OCI-M2 (cell line): ENCODE measurements at regions not wholly inside any gene's neighbourhood (a gene's known extent, or its start where the extent isn't known, plus 50 kb on each side); places are given as distances from the start of the nearest gene placed in this dataset.
"Not testable (repeated sequence)": the region's sequence is repeated elsewhere in the genome, so short reads cannot be mapped to it uniquely, and the experiment has no call there.

Experiments used
- DNase-seq: peaks from one replicate; lab custom pipeline; 2025; ENCODE audit not compliant: unreplicated experiment; lab: John Stamatoyannopoulos, UW

DNA sequence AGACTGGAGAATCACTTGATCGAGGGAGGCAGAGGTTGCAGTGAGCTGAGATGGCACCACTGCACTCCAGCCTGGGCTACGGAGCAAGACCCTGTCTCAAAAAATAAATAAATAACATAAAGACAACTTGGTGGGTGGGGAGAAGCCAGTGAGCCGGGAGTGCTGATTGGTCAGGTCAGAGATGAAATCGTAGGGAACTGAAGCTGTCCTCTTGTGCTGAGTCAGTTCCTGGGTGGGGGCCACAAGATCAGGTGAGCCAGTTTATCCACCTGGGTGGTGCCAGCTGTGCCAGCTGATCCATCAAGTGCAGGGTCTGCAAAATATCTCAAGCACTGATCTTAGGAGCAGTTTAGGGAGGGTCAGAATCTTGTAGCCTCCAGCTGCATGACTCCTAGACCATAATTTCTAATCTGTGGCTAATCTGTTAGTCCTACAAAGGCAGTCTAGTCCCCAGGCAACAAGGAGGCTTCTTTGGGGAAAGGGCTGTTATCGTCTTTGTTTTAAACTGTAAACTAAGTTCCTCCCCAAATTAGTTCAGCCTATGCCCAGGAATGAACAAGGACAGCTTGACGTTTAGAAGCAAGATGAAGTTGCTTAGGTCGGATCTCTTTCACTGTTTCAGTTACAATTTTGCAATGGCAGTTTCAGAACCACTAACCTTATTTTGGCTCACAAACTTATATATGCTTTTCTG lies 221.5 kb upstream of the MYLIP start:
- DNase-seq: not testable (repeated sequence)

DNA sequence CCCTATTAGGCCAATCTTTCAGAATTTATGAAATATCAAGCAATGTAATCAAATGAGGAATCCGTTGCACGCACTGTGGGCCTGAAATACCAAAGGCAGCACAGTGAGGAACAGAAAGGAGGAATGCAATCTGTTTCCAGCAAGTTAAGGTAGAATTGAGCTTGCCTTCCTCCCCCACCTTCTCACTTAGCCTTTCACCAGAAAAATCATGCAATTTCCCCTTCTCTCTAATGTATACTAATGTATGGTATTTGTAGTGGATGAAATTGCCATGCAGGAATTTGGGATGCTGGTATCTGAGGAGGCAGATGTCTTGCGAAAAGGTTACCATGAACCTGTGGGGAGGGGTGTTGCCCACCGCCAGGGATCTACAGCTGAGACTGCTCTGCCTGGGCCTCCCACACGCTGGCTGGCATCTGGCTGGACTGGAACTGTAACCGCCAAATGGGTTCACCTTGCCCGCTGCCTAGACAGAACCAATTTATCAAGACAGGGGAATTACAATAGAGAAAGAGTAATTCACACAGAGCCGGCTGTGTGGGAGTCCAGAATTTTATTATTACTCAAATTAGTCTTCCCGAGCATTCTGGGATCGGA lies 222.4 kb upstream of the MYLIP start:
- no peak for DNase-seq

DNA sequence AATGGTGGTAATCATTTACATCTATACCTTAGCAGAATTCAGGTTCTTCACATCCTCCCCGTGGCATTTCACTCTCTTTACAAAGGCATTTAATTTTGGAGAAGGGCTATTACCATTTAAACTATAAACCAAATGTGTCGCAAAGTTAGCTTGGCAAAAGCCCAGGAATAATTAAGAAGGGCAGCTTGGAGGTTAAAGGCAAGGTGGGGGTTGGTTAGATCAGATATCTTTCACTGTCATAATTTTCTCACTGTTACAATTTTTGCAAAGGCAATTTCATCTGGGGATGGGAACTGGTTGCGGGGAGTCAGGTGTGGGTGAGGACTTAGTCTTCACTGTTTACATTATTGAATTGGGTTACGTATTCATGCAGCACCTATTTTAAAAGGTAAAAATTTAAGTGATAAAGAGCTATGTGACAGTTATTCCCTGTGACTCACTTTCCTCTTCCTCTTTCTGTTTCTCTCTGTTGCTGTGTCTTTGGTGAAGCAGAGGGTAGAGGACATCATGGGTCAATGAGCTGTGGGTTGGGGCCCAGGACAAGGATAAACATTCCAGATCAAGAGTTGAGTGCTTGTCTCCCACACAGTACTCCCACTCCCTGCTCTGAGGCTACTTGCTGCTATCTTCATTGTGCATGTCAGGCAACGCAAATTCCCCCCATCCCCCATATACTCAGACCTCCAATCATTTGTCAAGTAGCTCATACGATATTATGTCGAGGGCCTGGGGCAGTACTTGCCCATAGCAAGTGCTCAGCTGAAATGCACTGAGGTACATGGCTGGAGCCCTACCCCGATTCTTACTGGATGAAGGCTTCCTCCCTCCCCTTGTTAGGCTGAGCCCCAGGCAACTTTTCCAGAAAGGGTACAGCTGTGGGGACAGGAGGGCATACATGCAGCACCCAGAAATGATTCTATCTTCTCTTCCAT lies 223.1 kb upstream of the MYLIP start:
- peak; percentile 87 for DNase-seq

DNA sequence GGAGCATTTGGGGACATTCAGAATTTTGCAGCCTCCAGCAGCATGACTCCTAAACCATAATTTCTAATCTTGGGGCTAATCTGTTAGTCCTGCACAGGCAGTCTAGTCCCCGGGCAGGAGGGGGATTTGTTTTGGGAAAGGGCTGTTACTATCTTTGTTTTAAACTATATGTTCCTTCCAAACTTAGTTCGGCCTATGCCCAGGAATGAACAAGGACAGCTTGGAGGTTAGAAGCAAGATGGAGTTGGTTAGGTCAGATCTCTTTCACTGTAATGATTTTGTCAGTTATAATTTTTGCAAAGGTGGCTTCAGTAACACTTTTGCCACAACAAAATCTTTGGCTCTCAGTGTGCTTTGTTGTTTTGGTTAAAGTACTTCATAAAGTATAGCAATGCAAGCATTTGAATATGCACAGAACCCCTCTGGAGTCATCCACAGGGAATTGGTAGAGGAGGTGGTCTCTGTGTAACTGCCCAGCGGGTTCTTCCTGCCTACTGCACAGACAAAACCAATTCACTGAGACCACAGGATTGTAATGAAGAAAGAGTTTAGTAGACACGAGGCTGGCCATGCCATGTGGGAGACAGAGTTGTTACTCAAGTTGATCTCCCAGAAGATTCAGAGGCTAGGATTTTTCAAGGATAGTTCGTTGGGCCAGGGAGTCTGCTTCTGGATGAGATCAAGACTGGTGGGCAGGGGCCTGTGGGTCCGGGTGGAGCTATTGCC lies 224.1 kb upstream of the MYLIP start:
- no peak for DNase-seq

- peak; percentile 36 for DNase-seq
Observed at GRCh38 chr6:15901141-15902115, 227.5 kb upstream of the MYLIP start.

DNA sequence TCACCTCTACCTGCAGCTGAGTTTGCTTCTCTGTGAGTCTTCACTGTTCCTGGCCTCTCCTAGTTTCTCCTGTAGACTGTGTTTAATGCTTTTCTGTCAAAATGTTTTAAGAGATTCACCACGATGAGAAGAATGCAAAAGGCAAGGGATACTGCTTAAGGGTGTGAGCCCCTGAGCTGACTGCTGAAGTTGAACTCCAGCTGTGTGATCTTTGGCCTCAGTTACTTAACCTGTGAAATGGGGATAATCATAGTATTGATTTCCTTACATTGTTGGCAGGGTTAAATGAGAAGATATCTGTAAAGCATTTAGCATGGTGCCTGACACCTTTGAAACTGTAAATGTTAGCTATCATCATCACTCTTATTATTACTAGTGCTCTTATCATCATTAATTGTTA lies 230.2 kb upstream of the MYLIP start:
- no peak for DNase-seq

DNA sequence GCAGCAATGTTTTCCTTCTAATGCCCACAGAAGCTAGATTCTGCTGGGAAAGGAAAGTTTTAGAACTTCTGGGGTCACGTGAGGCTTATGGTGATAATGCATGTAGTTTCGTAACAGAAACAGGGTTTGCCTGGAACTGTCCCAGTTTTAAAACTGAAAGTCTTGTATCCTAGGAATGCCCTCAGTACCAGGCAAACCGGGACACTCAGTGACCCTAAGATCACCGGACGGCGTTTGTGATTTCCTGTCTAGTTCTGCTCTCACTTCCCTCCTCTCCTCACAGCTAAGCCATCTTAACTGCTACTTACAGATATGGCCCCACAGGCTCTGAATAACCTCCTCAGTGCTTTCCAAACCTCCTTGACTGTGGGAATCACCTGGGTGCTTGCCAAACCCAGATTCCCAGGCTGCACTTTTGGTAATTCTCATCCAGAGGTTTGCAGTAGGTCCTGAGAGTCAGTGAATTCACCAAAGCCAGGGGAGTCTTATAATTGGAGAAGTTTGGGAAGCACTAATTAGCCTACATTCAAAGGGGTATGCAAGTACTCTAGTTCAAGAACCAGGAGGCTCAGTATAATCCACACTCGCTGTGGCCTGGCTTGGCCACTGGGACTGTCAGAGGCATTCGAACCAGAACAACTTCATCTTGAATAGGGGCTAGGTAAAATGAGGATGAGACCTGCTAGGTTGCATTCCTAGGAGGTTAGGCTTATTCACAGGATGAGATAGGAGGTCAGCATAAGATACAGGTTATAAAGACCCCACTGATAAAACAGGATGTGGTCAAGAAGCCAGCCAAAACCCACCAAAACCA lies 231.6 kb upstream of the MYLIP start:
- no peak for DNase-seq

DNA sequence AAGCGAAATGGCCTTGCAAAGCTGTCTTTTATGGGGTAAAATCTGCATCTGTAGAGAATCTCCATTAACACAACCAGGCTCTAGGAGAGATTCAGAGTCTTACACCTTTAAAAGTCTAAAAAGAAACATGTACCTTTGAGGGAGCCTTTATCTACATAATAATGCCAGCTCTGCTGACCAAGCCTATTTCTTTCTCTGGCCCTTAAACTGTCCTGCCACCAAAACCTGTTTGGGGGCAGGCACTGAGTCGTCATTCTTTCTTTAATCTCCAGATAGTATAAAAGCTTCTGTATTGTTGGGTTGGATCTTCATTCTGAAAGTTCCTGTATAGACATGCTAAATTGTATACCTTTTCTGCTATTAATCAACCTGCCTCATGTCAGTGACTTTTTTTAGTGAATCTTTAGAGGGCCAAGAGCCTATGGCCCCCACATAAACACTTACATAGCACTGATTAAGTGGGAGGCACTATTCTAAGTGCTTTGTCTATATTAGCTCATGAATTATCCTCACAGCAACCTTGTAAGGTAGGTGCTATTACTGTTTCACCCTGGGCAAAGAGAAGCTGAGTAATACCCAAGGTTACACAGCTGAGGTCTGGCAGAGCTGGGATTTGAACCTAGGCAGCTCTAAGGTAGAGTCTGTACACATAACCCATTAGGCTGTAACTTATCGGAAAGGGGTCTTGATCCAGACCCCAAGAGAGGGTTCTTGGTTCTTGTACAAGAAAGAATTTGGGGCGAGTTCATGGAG lies 232.3 kb upstream of the DTNBP1 start:
- DNase-seq: no peak

DNA sequence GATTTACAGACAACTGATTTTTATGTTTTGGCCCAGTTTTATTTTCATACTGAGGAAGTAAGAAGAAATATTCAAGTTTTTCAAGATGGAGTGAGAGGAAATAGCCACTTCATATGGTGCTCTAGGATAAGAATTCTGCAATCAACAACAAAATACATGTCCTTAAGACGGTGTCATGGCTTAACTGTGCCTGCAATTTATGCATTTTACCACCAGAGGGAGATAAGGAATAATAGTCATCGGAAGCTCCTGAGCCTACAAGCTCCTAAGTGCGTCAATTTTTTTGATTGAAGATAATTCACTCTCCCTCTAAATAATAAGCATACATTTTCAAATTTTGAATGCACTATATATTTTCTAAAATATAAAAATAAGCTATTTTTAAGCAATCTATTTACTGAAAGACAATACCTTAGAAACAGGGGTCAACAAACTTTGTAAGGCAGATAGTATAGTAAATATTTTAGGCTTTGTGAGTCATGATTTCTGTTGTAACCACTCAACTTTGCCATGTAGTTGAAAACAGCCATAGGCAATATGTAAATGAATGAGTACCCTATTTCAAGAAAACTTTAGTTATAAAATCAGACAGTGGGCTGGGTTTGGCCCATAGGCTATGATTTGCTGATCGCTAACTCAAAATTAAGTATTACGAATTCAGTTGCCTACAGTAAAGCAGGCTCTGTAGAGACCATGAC lies 230.9 kb upstream of the DTNBP1 start:
- DNase-seq: no peak

GRCh38 chr6:15892369-15892768 lies 229.5 kb upstream of the DTNBP1 start:
- no peak for DNase-seq

GRCh38 chr6:15888798-15889772 lies 226.3 kb upstream of the DTNBP1 start:
- no peak for DNase-seq

DNA sequence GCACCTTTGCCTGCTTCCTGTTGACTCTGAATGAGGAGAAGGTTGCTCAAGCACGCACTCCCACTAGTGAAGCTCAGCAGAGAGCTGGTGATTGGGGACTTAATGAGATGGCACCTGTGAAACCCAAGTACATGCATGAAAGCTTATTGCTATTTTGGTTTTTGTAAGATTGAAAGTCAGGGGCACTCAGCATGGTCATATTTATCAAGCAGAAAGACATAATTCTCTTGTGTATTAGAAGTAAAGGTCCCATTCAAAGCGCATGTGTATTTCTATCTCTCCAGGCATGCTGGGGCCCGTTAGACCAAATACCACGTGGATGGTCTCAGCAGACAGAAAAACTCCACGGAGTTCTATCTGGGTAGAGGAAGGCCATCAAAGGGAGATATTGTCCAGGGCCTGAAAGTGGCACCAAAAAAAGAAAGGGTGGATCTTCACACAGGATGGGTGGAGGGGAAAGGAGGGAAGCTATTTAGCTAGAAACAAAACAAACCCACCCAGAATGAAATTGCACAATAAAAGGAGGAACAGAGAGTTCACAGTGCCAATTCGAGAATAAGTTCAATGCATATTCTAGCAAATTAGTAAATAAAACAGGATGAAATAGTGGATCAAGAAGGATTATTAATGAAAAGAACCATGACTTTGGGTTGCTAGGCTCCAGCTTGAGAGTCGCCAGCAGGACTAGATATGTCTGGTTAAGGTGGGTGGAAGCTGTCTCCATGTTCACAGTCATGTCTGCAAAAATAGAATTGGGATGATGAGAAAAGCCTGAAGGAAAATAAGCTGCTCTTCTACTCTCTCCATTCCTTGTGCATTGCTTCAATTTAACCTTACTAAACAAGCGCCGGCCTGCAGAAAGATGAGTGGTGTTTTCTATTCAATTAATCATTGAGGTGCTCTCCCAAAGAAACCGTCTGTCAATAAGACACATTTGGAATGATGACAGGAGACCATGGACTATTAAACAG lies 224.9 kb upstream of the DTNBP1 start:
- DNase-seq: no peak

- no peak for DNase-seq
Observed at GRCh38 chr6:15885624-15886023, 222.8 kb upstream of the DTNBP1 start.

- DNase-seq: not testable (repeated sequence)
Observed at GRCh38 chr6:15883593-15883992, 220.8 kb upstream of the DTNBP1 start.

DNA sequence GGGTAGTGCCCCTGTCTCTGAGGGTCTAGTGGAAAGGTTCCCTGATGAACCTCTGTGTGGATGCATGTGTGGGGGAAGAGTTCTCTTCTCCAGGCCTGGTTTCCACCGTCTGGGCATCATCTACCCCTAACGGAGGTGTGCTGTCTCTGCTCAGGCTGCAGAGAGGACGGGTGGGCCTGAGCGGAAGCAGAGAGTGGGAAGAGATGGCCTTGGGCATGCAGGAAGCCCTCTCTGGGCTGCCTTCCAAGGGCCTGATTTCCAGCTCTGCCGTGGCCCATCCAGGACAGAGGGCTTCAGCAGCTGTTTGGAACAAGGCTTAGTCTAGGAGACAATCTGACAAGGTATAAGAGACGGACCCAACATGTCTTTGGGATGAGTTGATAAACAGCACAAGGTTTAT lies 220.1 kb upstream of the DTNBP1 start:
- DNase-seq: no peak

- no peak for DNase-seq
Observed at GRCh38 chr6:15882345-15882744, 219.5 kb upstream of the DTNBP1 start.
